H9 (cell line): ENCODE measurements at regions not wholly inside any gene's neighbourhood (a gene's known extent, or its start where the extent isn't known, plus 50 kb on each side); places are given as distances from the start of the nearest gene placed in this dataset.

Source experiments
- DNase-seq: peaks from one replicate; pipeline ENCODE4 v3.0.0-alpha.2; 2017
- H2AFZ ChIP-seq: one replicate; pipeline ENCODE4 v1.6.1; 2013; ENCODE audit warnings: mild to moderate bottlenecking, low read length, control low read depth, moderate library complexity
- H2AK5ac ChIP-seq: 2 replicates; pipeline ENCODE4 v1.6.1; 2013; ENCODE audit warnings: low read length, control low read depth, mixed read lengths; ENCODE audit not compliant: insufficient read length
- H2BK120ac ChIP-seq: one replicate; pipeline ENCODE4 v1.6.1; 2013; ENCODE audit warnings: low read depth, mild to moderate bottlenecking, low read length, control low read depth, inconsistent platforms; ENCODE audit not compliant: poor library complexity, severe bottlenecking
- H2BK12ac ChIP-seq: 2 replicates; pipeline ENCODE4 v1.6.1; 2013; ENCODE audit warnings: low read length, control low read depth, mixed read lengths, low read depth; ENCODE audit not compliant: insufficient read length
- H2BK15ac ChIP-seq: 2 replicates; pipeline ENCODE4 v1.6.1; 2013; ENCODE audit warnings: low read depth, low read length, control low read depth
- H2BK20ac ChIP-seq: one replicate; pipeline ENCODE4 v1.6.1; 2013; ENCODE audit warnings: low read depth, mild to moderate bottlenecking, low read length, control low read depth, inconsistent platforms; ENCODE audit not compliant: poor library complexity, severe bottlenecking
- H2BK5ac ChIP-seq: 2 replicates; pipeline ENCODE4 v1.6.1; 2013; ENCODE audit warnings: low read length, control low read depth, mixed read lengths; ENCODE audit not compliant: insufficient read length
- H3K14ac ChIP-seq: 2 replicates; pipeline ENCODE4 v1.6.1; 2013; ENCODE audit warnings: low read length, control low read depth; ENCODE audit not compliant: insufficient read depth
- H3K18ac ChIP-seq: 2 replicates; pipeline ENCODE4 v1.6.1; 2013; ENCODE audit warnings: low read depth, mild to moderate bottlenecking, mixed read lengths, low read length, control low read depth; ENCODE audit not compliant: insufficient read length
- H3K23ac ChIP-seq: 2 replicates; pipeline ENCODE4 v1.6.1; 2013; ENCODE audit warnings: low read length, control low read depth, mixed read lengths, low read depth; ENCODE audit not compliant: insufficient read length
- H3K23me2 ChIP-seq: 2 replicates; pipeline ENCODE4 v1.6.1; 2013; ENCODE audit warnings: low read depth, mild to moderate bottlenecking, mixed read lengths, low read length, control low read depth; ENCODE audit not compliant: insufficient read length, poor library complexity, severe bottlenecking
- H3K27ac ChIP-seq: 2 replicates; pipeline ENCODE4 v1.5.1; 2013; ENCODE audit warnings: low read length, control low read depth, mixed read lengths, low read depth; ENCODE audit not compliant: insufficient read length
- H3K27me3 ChIP-seq: 2 replicates; pipeline ENCODE4 v1.6.1; 2013; ENCODE audit warnings: low read length, control low read depth, inconsistent platforms; ENCODE audit not compliant: insufficient read depth
- H3K4ac ChIP-seq: 2 replicates; pipeline ENCODE4 v1.6.1; 2013; ENCODE audit warnings: low read depth, mild to moderate bottlenecking, control low read depth, inconsistent platforms, low read length, moderate library complexity
- H3K4me1 ChIP-seq: 2 replicates; pipeline ENCODE4 v1.6.1; 2013; ENCODE audit warnings: low read length, control low read depth, inconsistent platforms; ENCODE audit not compliant: insufficient read depth
- H3K4me2 ChIP-seq: 2 replicates; pipeline ENCODE4 v1.6.1; 2013; ENCODE audit warnings: low read length, control low read depth, mixed read lengths; ENCODE audit not compliant: insufficient read length, insufficient read depth
- H3K56ac ChIP-seq: 2 replicates; pipeline ENCODE4 v1.6.1; 2013; ENCODE audit warnings: low read depth, mild to moderate bottlenecking, mixed read lengths, low read length, control low read depth; ENCODE audit not compliant: insufficient read length
- H3K79me1 ChIP-seq: 2 replicates; pipeline ENCODE4 v1.6.1; 2013; ENCODE audit warnings: low read depth, mild to moderate bottlenecking, moderate library complexity, low read length, control low read depth, inconsistent platforms; ENCODE audit not compliant: insufficient read depth, poor library complexity, severe bottlenecking
- H3K79me2 ChIP-seq: 2 replicates; pipeline ENCODE4 v1.6.1; 2013; ENCODE audit warnings: low read length, control low read depth, inconsistent platforms; ENCODE audit not compliant: insufficient read depth
- H3K9ac ChIP-seq: 2 replicates; pipeline ENCODE4 v1.6.1; 2013; ENCODE audit warnings: low read length, control low read depth, mixed read lengths; ENCODE audit not compliant: insufficient read length; ENCODE audit errors: extremely low read depth
- H3K9me3 ChIP-seq: one replicate; pipeline ENCODE4 v1.6.1; 2013; ENCODE audit warnings: low read depth, low read length, inconsistent platforms; ENCODE audit not compliant: control insufficient read depth
- H3T11ph ChIP-seq: one replicate; pipeline ENCODE4 v1.6.1; 2013; ENCODE audit warnings: mild to moderate bottlenecking, low read length, control low read depth, inconsistent platforms
- H4K20me1 ChIP-seq: one replicate; pipeline ENCODE4 v1.6.1; 2013; ENCODE audit not compliant: control insufficient read depth, insufficient read length, insufficient read depth
- H4K5ac ChIP-seq: 2 replicates; pipeline ENCODE4 v1.6.1; 2013; ENCODE audit warnings: low read depth, mild to moderate bottlenecking, mixed read lengths, low read length, control low read depth; ENCODE audit not compliant: insufficient read length
- H4K8ac ChIP-seq: replicated peaks from 2 replicates; pipeline ENCODE4 v1.6.1; 2013; ENCODE audit warnings: low read length, control low read depth, mixed read lengths, low read depth; ENCODE audit not compliant: insufficient read length
- H4K91ac ChIP-seq: 2 replicates; pipeline ENCODE4 v1.6.1; 2013; ENCODE audit warnings: low read depth, mild to moderate bottlenecking, moderate library complexity, mixed read lengths, low read length, control low read depth; ENCODE audit not compliant: insufficient read length
- H3K27ac Mint-ChIP-seq, 3 experiments: 2 replicates in 2 of 3; 3 replicates in 1 of 3; pipeline ENCODE4 v1.8.0; 2020 to 2021; ENCODE audit warnings: mixed read lengths in 3 of 3, mild to moderate bottlenecking in 1 of 3, moderate library complexity in 1 of 3
- H3K27me3 Mint-ChIP-seq: 2 replicates; pipeline ENCODE4 v1.8.0; 2021; ENCODE audit warnings: low read depth, mild to moderate bottlenecking, moderate library complexity, mixed read lengths
- H3K36me3 Mint-ChIP-seq, 3 experiments: 2 replicates in 2 of 3; 3 replicates in 1 of 3; pipeline ENCODE4 v1.8.0; 2020 to 2021; ENCODE audit warnings: low read depth in 3 of 3, mixed read lengths in 3 of 3; ENCODE audit not compliant: insufficient read depth in 1 of 3
- H3K4me1 Mint-ChIP-seq, 2 experiments: 2 replicates each; pipeline ENCODE4 v1.8.0; 2020; ENCODE audit warnings: mixed read lengths in 2 of 2
- H3K4me3 Mint-ChIP-seq, 2 experiments: 2 replicates in 1 of 2; 3 replicates in 1 of 2; pipeline ENCODE4 v1.8.0; 2020 to 2021; ENCODE audit warnings: mild to moderate bottlenecking in 2 of 2, mixed read lengths in 2 of 2, moderate library complexity in 1 of 2
- H3K9me3 Mint-ChIP-seq, 2 experiments: 2 replicates in 1 of 2; 3 replicates in 1 of 2; pipeline ENCODE4 v1.8.0; 2020; ENCODE audit warnings: mild to moderate bottlenecking in 2 of 2, mixed read lengths in 2 of 2, moderate library complexity in 1 of 2
- WGBS: extraction: QIAGEN DNeasy Blood & Tissue Kit; methylation state at CpG from one replicate; pipeline ENCODE4 v1.1.7; 2013; ENCODE audit warnings: missing lambda C conversion rate, low lambda C conversion rate, mixed read lengths; ENCODE audit not compliant: insufficient read length; ENCODE audit errors: extremely low coverage; 5-methylcytosine and 5-hydroxymethylcytosine counted together
- TF ChIP-seq, protein P1 (sequence below): fragments of 200-600 bp; sonication (generic); conservative IDR thresholded peaks from 3 replicates; pipeline ENCODE4 v1.8.0; 2021; ENCODE audit warnings: antibody characterized with exemption, mild to moderate bottlenecking

DNA sequence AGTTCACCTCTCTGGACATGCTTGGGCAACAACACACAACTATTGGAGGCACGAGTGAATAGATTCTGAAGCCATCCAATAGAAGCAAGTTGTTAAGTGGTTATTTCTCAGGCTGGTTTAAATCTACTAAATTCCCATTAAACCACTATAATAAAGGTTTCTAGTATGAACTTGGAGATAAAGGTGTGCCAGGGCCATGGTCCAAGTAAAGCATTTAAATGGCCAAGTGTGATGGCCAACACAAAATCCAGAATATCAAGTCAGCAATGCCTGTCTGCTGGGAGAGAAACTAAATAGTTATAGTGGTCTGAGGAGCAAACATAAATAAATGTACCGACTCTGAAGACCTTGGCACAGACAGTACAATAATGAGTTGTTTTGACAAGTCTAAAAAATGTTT is 294.3 kb upstream of the STXBP5 start:
- Histone ChIP-seq H3K79me1 (no peaks in the 10 kb centered on the region), H4K20me1 (no peaks in the 10 kb centered on the region), H4K91ac (no peak overlapping the region), H3K23me2 (no peaks in the 10 kb centered on the region), H2BK20ac (no peak overlapping the region), H2BK15ac (no peak overlapping the region), H4K5ac (no peak overlapping the region), H3K27me3 (no peaks in the 10 kb centered on the region), H2AFZ (no peak overlapping the region), H3K18ac (no peak overlapping the region), H3K23ac (no peak overlapping the region), H4K8ac (no peak overlapping the region), H3K27ac (no peak overlapping the region), H2AK5ac (no peak overlapping the region), H3K14ac (no peak overlapping the region), H2BK120ac (no peak overlapping the region), H3K9me3 (no peaks in the 10 kb centered on the region), H3K79me2 (no peaks in the 10 kb centered on the region), H3K4me1 (peaks cover 8% of the 10 kb centered on the region), H2BK5ac (no peak overlapping the region), H3K4ac (no peak overlapping the region), H3T11ph (no peak overlapping the region), H3K56ac (no peak overlapping the region), H3K9ac (no peak overlapping the region), H3K4me2 (no peak overlapping the region), H2BK12ac (no peak overlapping the region)
- DNase-seq: no peak
- TF ChIP-seq, protein P1, sequence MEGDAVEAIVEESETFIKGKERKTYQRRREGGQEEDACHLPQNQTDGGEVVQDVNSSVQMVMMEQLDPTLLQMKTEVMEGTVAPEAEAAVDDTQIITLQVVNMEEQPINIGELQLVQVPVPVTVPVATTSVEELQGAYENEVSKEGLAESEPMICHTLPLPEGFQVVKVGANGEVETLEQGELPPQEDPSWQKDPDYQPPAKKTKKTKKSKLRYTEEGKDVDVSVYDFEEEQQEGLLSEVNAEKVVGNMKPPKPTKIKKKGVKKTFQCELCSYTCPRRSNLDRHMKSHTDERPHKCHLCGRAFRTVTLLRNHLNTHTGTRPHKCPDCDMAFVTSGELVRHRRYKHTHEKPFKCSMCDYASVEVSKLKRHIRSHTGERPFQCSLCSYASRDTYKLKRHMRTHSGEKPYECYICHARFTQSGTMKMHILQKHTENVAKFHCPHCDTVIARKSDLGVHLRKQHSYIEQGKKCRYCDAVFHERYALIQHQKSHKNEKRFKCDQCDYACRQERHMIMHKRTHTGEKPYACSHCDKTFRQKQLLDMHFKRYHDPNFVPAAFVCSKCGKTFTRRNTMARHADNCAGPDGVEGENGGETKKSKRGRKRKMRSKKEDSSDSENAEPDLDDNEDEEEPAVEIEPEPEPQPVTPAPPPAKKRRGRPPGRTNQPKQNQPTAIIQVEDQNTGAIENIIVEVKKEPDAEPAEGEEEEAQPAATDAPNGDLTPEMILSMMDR: no peak
- peaks cover 15 to 22% of the 10 kb centered on the region in 2 experiments for H3K4me1 Mint-ChIP-seq
- no peaks in the 10 kb centered on the region for H3K36me3 Mint-ChIP-seq
- no CpG with 5 or more reads among the region's 2 CpGs for WGBS
- no peak overlapping the region for H3K4me3 Mint-ChIP-seq
- no peaks in the 10 kb centered on the region for H3K27me3 Mint-ChIP-seq
- H3K27ac Mint-ChIP-seq: no peak overlapping the region
- no peaks in the 10 kb centered on the region for H3K9me3 Mint-ChIP-seq
